ENCODE measurements at regions not wholly inside any gene's neighbourhood (a gene's known extent, or its start where the extent isn't known, plus 50 kb on each side); places are given as distances from the start of the nearest gene placed in this dataset.

- peak; percentile 40 for ATAC-seq
- Mint-ChIP-seq H3K4me1 (peaks cover 37% of the 10 kb centered on the region), H3K36me3 (ENCODE audit: low read depth) (no peaks in the 10 kb centered on the region), H3K9me3 (peaks cover 4% of the 10 kb centered on the region; the same call in 1 of the 3 replicates), H3K4me3 (no peak overlapping the region), H3K27me3 (ENCODE audit: insufficient read depth, low read depth, poor library complexity) (peaks cover 6% of the 10 kb centered on the region), H3K27ac (no peak overlapping the region)
- no peaks in the 10 kb centered on the region for H3K36me3 ChIP-seq (ENCODE audit: insufficient read depth)
- H3K4me3 ChIP-seq = no peak overlapping the region
- H3K4me2 ChIP-seq = peak overlapping the region; percentile 26; the same call in 1 of the 2 replicates
- no peaks in the 10 kb centered on the region for H3K79me2 ChIP-seq (replicated peaks; ENCODE audit: insufficient read depth)
- H2AFZ ChIP-seq = no peak overlapping the region; the same call in 1 of the 2 replicates
- no peaks in the 10 kb centered on the region for H3F3A ChIP-seq (replicated peaks; ENCODE audit: low read depth)
- no peaks in the 10 kb centered on the region for H4K20me1 ChIP-seq (replicated peaks; ENCODE audit: insufficient read depth)
- peaks cover 16% of the 10 kb centered on the region for H3K4me1 ChIP-seq (ENCODE audit: insufficient read depth)
- H3K27me3 ChIP-seq (ENCODE audit: insufficient read depth) = no peaks in the 10 kb centered on the region
- H3K27ac ChIP-seq (ENCODE audit: low read depth) = no peak overlapping the region
- no peaks in the 10 kb centered on the region for H3K9me2 ChIP-seq (ENCODE audit: insufficient read depth)
- DNase-seq (ENCODE audit: low spot score) = peak; percentile 28
- no peak for TF ChIP-seq ZNF331 (CRISPR knock-in tag; IDR thresholded peaks at IDR 0.05; ENCODE audit: low read depth)
- no peak for TF ChIP-seq CREB1 (CRISPR knock-in tag; IDR thresholded peaks at IDR 0.05; ENCODE audit: low read depth)
- TF ChIP-seq, protein P1, sequence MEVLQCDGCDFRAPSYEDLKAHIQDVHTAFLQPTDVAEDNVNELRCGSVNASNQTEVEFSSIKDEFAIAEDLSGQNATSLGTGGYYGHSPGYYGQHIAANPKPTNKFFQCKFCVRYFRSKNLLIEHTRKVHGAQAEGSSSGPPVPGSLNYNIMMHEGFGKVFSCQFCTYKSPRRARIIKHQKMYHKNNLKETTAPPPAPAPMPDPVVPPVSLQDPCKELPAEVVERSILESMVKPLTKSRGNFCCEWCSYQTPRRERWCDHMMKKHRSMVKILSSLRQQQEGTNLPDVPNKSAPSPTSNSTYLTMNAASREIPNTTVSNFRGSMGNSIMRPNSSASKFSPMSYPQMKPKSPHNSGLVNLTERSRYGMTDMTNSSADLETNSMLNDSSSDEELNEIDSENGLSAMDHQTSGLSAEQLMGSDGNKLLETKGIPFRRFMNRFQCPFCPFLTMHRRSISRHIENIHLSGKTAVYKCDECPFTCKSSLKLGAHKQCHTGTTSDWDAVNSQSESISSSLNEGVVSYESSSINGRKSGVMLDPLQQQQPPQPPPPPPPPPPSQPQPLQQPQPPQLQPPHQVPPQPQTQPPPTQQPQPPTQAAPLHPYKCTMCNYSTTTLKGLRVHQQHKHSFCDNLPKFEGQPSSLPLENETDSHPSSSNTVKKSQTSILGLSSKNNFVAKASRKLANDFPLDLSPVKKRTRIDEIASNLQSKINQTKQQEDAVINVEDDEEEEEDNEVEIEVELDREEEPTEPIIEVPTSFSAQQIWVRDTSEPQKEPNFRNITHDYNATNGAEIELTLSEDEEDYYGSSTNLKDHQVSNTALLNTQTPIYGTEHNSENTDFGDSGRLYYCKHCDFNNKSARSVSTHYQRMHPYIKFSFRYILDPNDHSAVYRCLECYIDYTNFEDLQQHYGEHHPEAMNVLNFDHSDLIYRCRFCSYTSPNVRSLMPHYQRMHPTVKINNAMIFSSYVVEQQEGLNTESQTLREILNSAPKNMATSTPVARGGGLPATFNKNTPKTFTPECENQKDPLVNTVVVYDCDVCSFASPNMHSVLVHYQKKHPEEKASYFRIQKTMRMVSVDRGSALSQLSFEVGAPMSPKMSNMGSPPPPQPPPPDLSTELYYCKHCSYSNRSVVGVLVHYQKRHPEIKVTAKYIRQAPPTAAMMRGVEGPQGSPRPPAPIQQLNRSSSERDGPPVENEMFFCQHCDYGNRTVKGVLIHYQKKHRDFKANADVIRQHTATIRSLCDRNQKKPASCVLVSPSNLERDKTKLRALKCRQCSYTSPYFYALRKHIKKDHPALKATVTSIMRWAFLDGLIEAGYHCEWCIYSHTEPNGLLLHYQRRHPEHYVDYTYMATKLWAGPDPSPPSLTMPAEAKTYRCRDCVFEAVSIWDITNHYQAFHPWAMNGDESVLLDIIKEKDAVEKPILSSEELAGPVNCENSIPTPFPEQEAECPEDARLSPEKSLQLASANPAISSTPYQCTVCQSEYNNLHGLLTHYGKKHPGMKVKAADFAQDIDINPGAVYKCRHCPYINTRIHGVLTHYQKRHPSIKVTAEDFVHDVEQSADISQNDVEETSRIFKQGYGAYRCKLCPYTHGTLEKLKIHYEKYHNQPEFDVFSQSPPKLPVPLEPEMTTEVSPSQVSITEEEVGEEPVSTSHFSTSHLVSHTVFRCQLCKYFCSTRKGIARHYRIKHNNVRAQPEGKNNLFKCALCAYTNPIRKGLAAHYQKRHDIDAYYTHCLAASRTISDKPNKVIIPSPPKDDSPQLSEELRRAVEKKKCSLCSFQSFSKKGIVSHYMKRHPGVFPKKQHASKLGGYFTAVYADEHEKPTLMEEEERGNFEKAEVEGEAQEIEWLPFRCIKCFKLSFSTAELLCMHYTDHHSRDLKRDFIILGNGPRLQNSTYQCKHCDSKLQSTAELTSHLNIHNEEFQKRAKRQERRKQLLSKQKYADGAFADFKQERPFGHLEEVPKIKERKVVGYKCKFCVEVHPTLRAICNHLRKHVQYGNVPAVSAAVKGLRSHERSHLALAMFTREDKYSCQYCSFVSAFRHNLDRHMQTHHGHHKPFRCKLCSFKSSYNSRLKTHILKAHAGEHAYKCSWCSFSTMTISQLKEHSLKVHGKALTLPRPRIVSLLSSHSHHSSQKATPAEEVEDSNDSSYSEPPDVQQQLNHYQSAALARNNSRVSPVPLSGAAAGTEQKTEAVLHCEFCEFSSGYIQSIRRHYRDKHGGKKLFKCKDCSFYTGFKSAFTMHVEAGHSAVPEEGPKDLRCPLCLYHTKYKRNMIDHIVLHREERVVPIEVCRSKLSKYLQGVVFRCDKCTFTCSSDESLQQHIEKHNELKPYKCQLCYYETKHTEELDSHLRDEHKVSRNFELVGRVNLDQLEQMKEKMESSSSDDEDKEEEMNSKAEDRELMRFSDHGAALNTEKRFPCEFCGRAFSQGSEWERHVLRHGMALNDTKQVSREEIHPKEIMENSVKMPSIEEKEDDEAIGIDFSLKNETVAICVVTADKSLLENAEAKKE (CRISPR knock-in tag; IDR thresholded peaks at IDR 0.05) = no peak
- TF ChIP-seq JUNB (IDR thresholded peaks at IDR 0.05; ENCODE audit: unreplicated experiment) = no peak
- TF ChIP-seq EZH2 (IDR thresholded peaks at IDR 0.05; ENCODE audit: low read depth, unreplicated experiment) = no peak
- no peak for TF ChIP-seq STAT1 (IDR thresholded peaks at IDR 0.05; ENCODE audit: unreplicated experiment)
- no peak for TF ChIP-seq REST (IDR thresholded peaks at IDR 0.05; ENCODE audit: unreplicated experiment)
- TF ChIP-seq NANOG (IDR thresholded peaks at IDR 0.05; ENCODE audit: borderline replicate concordance) = no peak
- TF ChIP-seq POLR2AphosphoS5 (IDR thresholded peaks at IDR 0.05; ENCODE audit: low read depth) = no peak
- TF ChIP-seq, protein P2, sequence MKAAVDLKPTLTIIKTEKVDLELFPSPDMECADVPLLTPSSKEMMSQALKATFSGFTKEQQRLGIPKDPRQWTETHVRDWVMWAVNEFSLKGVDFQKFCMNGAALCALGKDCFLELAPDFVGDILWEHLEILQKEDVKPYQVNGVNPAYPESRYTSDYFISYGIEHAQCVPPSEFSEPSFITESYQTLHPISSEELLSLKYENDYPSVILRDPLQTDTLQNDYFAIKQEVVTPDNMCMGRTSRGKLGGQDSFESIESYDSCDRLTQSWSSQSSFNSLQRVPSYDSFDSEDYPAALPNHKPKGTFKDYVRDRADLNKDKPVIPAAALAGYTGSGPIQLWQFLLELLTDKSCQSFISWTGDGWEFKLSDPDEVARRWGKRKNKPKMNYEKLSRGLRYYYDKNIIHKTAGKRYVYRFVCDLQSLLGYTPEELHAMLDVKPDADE (IDR thresholded peaks at IDR 0.05) = no peak
Measured at GRCh38 chr2:10972683-10973433, 61.1 kb downstream of the KCNF1 start.

Data from GM23338 (cell line).